GM12872 (cell line): ENCODE measurements at regions not wholly inside any gene's neighbourhood (a gene's known extent, or its start where the extent isn't known, plus 50 kb on each side); places are given as distances from the start of the nearest gene placed in this dataset.

Experiments
- TF ChIP-seq, protein P1 (sequence below): IDR thresholded peaks from 3 replicates; pipeline ENCODE4 v1.5.1; 2011; ENCODE audit warnings: low read depth, mild to moderate bottlenecking, low read length, moderate library complexity; ENCODE audit not compliant: insufficient read depth

DNA sequence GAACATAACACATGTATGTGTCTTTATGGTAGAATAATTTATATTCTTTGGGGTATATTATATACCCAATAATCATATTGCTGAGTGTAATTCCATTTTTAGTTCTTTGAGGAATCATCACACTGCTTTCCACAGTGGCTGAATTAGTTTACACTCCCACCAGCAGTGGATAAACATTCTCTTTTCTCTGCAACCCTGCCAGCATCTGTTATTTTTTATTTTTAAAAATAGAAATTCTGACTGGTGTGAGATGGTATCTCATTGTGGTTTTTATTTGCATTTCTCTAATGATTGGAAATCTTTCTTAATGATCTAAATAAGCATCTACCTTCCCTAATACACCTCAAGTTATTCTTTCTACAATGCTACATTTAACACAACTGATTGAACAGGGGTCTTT, 346.2 kb upstream of the LYPLAL1 start:
- TF ChIP-seq, protein P1, sequence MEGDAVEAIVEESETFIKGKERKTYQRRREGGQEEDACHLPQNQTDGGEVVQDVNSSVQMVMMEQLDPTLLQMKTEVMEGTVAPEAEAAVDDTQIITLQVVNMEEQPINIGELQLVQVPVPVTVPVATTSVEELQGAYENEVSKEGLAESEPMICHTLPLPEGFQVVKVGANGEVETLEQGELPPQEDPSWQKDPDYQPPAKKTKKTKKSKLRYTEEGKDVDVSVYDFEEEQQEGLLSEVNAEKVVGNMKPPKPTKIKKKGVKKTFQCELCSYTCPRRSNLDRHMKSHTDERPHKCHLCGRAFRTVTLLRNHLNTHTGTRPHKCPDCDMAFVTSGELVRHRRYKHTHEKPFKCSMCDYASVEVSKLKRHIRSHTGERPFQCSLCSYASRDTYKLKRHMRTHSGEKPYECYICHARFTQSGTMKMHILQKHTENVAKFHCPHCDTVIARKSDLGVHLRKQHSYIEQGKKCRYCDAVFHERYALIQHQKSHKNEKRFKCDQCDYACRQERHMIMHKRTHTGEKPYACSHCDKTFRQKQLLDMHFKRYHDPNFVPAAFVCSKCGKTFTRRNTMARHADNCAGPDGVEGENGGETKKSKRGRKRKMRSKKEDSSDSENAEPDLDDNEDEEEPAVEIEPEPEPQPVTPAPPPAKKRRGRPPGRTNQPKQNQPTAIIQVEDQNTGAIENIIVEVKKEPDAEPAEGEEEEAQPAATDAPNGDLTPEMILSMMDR: no peak

DNA sequence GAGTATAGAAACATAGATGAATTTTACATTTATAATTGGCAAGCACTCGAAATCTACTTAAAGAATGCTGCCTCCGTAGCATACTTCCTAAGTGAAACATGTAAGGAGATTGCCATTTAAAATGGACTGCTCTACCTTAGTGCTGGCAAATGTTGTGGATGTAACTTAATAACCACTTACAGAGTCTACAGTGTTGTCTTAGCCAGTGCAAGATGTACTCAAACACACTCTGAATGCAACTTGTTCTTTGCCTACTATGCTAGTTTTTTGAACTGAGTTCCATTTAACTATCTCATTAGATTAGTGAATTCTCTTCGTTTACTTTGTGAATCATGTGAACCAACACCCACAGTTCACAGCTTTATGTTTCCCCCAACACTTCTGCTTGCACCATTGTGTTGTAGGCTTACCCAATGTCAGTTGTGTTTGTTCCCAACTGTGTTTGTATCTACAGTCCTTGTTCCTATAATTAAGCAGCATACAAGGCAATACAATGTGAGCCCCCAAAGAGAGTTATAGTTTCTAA, 345.5 kb upstream of the LYPLAL1 start:
- TF ChIP-seq, protein P1: no peak

DNA sequence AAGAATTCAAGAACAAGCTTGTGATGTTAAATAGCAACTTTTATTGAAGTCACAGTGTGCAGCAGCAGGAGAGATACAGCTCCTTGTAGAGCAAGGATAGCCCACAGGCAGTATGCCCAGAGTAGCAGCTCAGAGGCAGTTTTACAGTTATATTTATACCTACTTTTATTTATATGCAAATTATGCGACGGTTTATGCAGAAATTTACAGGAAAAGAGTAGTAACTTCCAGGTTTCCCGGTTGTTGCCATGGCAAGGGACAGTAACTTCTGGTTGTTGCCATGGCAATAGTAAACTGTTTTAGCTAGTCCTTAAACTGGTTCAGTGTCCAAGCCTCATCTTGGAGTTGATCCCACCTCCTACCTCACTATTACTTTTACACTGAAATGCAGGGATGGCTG, 344.6 kb upstream of the LYPLAL1 start:
- TF ChIP-seq, protein P1: no peak

DNA sequence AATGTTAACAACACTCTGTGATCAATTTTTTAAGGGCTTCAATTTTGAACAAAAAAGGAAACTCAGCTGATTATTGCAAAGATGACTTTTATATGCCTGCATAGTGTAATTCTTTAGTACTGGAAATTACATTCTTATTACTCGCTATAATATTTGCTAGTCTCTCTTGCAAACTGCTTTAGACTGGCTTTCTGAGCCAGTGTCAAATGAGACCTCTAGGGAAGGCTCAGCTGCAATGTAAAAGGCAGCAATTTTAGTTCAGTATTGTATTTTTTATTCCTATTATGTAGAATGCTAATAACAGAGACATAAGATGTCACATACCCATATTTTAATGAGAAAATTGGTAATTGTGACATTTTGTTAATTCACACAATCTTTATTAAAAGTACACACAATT, 338.1 kb upstream of the LYPLAL1 start:
- TF ChIP-seq, protein P1: no peak

DNA sequence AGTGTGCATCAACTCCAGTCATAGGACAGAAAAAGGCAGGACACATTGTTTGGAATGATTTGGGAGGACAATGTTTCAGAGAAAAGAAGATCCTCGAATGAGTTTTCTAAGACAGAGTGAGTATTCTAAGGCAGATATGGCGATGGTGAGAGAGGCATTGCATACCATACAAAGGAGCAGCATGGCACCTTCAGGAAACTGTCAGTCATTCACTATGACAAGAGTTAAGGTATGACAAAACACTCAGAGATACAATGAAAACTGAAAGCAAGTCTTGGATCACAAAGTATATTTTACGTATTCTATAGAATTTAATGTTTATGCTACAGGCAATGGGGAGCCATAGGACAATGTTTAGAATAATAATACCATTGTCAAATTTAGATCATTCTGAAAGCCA, 337.4 kb upstream of the LYPLAL1 start:
- TF ChIP-seq, protein P1: no peak

DNA sequence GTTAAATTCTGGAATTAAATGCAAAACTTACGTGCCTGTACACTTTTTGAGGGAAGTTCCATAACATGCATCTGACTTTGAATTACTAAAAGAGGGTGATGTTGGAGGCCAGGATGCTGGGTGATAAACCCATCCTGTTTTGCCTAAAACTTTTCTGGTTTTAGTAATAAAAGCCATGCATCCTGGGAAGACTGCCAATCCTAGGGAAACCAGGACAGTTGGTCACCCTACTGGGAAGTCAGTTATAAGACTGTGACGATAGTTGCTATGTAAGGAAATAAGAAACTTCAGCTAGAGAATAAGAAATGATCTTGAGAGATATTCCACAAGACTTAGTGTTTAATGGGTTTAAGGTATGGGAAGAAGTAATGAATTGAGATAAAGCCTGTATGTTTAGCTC, 336.6 kb upstream of the LYPLAL1 start:
- TF ChIP-seq, protein P1: no peak

DNA sequence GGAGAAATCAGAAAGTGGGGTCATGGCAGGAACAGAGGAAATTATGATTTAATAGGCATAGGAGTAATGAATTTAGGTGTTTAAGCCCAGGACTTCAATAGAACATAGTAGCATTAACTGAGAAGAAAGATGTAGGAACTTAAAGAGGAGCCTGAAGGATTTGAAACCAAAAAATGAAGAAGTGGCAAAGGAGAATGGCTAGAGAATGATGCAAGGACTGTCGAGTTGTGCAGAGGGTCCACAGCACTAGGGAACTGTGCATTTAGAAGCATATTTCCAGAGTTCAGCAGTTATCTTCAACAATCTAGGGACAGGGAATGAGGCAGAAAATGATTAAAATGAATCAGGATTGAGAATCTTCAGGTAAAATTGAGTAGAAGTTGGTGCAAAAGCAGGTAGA, 328.1 kb upstream of the LYPLAL1 start:
- TF ChIP-seq, protein P1: no peak
